ENCODE measurements at regions not wholly inside any gene's neighbourhood (a gene's known extent, or its start where the extent isn't known, plus 50 kb on each side); places are given as distances from the start of the nearest gene placed in this dataset.

GRCh38 chr4:122992057-122992456 is 69.7 kb upstream of the NUDT6 start:
- TF ChIP-seq GABPA (IDR thresholded peaks at IDR 0.05; ENCODE audit: low read depth) (no peak), TCF12 (IDR thresholded peaks at IDR 0.05) (no peak), RFX5 (IDR thresholded peaks at IDR 0.05; ENCODE audit: low read length) (no peak), CTCF (IDR thresholded peaks at IDR 0.05) (no peak), JUND (IDR thresholded peaks at IDR 0.05) (no peak), RXRA (IDR thresholded peaks at IDR 0.05; ENCODE audit: borderline replicate concordance, low read depth) (no peak), MXI1 (IDR thresholded peaks at IDR 0.05; ENCODE audit: low read depth, low read length) (no peak), GATA2 (CRISPR knock-in tag; IDR thresholded peaks at IDR 0.05) (no peak), RCOR1 (IDR thresholded peaks at IDR 0.05; ENCODE audit: low read length) (no peak)

Measured in SK-N-SH (cell line).